Trophoblast cell (in vitro differentiated cells and primary cell): ENCODE measurements at regions not wholly inside any gene's neighbourhood (a gene's known extent, or its start where the extent isn't known, plus 50 kb on each side); places are given as distances from the start of the nearest gene placed in this dataset.

Experiments
- DNase-seq, 2 donors: peaks; one replicate each; pipeline ENCODE4 v3.0.0-alpha.2; 2016
- H2AFZ ChIP-seq: 2 replicates; pipeline ENCODE4 v1.6.1; 2013; ENCODE audit warnings: low read length, moderate library complexity, mild to moderate bottlenecking; ENCODE audit not compliant: insufficient read depth, poor library complexity
- H2AK5ac ChIP-seq: 2 replicates; pipeline ENCODE4 v1.6.1; 2013; ENCODE audit warnings: mild to moderate bottlenecking, low read length
- H2BK120ac ChIP-seq: 2 replicates; pipeline ENCODE4 v1.6.1; 2013; ENCODE audit warnings: low read length, mild to moderate bottlenecking, moderate library complexity; ENCODE audit not compliant: insufficient read depth, poor library complexity
- H2BK12ac ChIP-seq: 2 replicates; pipeline ENCODE4 v1.6.1; 2013; ENCODE audit warnings: mild to moderate bottlenecking, low read length, moderate library complexity
- H2BK5ac ChIP-seq: 2 replicates; pipeline ENCODE4 v1.6.1; 2013; ENCODE audit warnings: low read length, low read depth, moderate library complexity, mild to moderate bottlenecking; ENCODE audit not compliant: poor library complexity
- H3K14ac ChIP-seq: 2 replicates; pipeline ENCODE4 v1.6.1; 2013; ENCODE audit warnings: mild to moderate bottlenecking, low read length
- H3K18ac ChIP-seq: 2 replicates; pipeline ENCODE4 v1.6.1; 2013; ENCODE audit warnings: mild to moderate bottlenecking, low read length
- H3K23ac ChIP-seq: 2 replicates; pipeline ENCODE4 v1.6.1; 2013; ENCODE audit warnings: low read length
- H3K27ac ChIP-seq: 2 replicates; pipeline ENCODE4 v1.5.1; 2013; ENCODE audit warnings: low read depth, mild to moderate bottlenecking, inconsistent platforms, low read length, moderate library complexity
- H3K27me3 ChIP-seq: 2 replicates; pipeline ENCODE4 v1.6.1; 2013; ENCODE audit warnings: inconsistent platforms, mild to moderate bottlenecking, low read length, moderate library complexity; ENCODE audit not compliant: insufficient read depth
- H3K36me3 ChIP-seq, 2 experiments: 1 replicate in 1 of 2; 2 replicates in 1 of 2; pipeline ENCODE4 v1.6.1; 2013; ENCODE audit warnings: low read length in 2 of 2, mild to moderate bottlenecking in 2 of 2, moderate library complexity in 1 of 2; ENCODE audit not compliant: insufficient read depth in 2 of 2, control insufficient read depth in 1 of 2
- H3K4ac ChIP-seq: 2 replicates; pipeline ENCODE4 v1.6.1; 2013; ENCODE audit warnings: low read depth, mild to moderate bottlenecking, low read length, moderate library complexity
- H3K4me1 ChIP-seq, 2 experiments: 1 replicate in 1 of 2; 2 replicates in 1 of 2; pipeline ENCODE4 v1.6.1; 2013; ENCODE audit warnings: low read length in 2 of 2, mild to moderate bottlenecking in 2 of 2, moderate library complexity in 1 of 2; ENCODE audit not compliant: insufficient read depth in 2 of 2, control insufficient read depth in 1 of 2
- H3K4me2 ChIP-seq: 2 replicates; pipeline ENCODE4 v1.6.1; 2013; ENCODE audit warnings: inconsistent platforms, mild to moderate bottlenecking, low read length, moderate library complexity
- H3K4me3 ChIP-seq: 2 replicates; pipeline ENCODE4 v1.5.1; 2013; ENCODE audit warnings: mild to moderate bottlenecking, low read depth, low read length, inconsistent platforms
- H3K79me1 ChIP-seq: one replicate; pipeline ENCODE4 v1.6.1; 2013; ENCODE audit warnings: low read length
- H3K79me2 ChIP-seq: 2 replicates; pipeline ENCODE4 v1.6.1; 2013; ENCODE audit warnings: low read length, mild to moderate bottlenecking; ENCODE audit not compliant: control insufficient read depth, insufficient read depth, poor library complexity
- H3K9ac ChIP-seq: 2 replicates; pipeline ENCODE4 v1.6.1; 2013; ENCODE audit warnings: mild to moderate bottlenecking, low read length
- H3K9me3 ChIP-seq: 2 replicates; pipeline ENCODE4 v1.6.1; 2013; ENCODE audit warnings: low read depth, mild to moderate bottlenecking, control low read depth, inconsistent platforms, low read length; ENCODE audit not compliant: insufficient read depth
- H4K12ac ChIP-seq: 2 replicates; pipeline ENCODE4 v1.6.1; 2013; ENCODE audit warnings: low read depth, mild to moderate bottlenecking, low read length, moderate library complexity
- H4K8ac ChIP-seq: 2 replicates; pipeline ENCODE4 v1.6.1; 2013; ENCODE audit warnings: low read depth, mild to moderate bottlenecking, low read length, moderate library complexity
- H4K91ac ChIP-seq: one replicate; pipeline ENCODE4 v1.6.1; 2013; ENCODE audit warnings: low read depth, mild to moderate bottlenecking, low read length, moderate library complexity
- WGBS: extraction: QIAGEN DNeasy Blood & Tissue Kit; methylation state at CpG from one replicate; pipeline ENCODE4 v1.1.7; 2013; ENCODE audit warnings: missing lambda C conversion rate; ENCODE audit not compliant: insufficient read length, insufficient coverage; ENCODE audit errors: extremely low coverage; 5-methylcytosine and 5-hydroxymethylcytosine counted together

DNA sequence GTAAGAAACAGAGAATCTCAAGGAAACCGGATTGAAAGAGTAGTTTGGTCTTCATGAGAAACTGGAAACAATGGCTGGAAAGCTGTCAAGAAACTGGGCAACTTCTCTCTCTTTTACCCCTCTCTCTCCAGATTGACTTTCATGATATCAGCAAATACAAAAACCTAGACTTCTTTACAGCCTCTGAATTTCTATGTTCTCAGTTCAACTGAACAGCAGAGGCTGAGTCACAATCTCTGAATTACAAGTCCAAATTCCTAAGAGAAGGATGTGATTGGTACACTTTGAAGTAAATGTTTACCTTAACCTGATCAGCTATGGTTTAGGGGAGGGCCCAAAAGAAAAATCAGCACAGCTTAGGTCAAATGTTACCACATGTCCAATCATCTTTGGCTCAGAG is 974.9 kb downstream of the RPA4 start:
- H2BK5ac ChIP-seq = no peak overlapping the region
- no peak overlapping the region for H3K9ac ChIP-seq
- H2BK120ac ChIP-seq = no peak overlapping the region
- no peak overlapping the region for H2AK5ac ChIP-seq
- H3K18ac ChIP-seq = no peak overlapping the region
- no peak overlapping the region for H3K4ac ChIP-seq
- no peak overlapping the region for H2AFZ ChIP-seq
- no peak overlapping the region for H3K4me2 ChIP-seq
- H4K91ac ChIP-seq = no peak overlapping the region
- H4K8ac ChIP-seq = no peak overlapping the region
- no peaks in the 10 kb centered on the region for H3K79me2 ChIP-seq
- H3K9me3 ChIP-seq = no peaks in the 10 kb centered on the region
- H3K79me1 ChIP-seq = no peaks in the 10 kb centered on the region
- DNase-seq = no peak
- H2BK12ac ChIP-seq = no peak overlapping the region
- no peaks in the 10 kb centered on the region for H3K36me3 ChIP-seq
- H3K4me1 ChIP-seq = no peaks in the 10 kb centered on the region
- H3K27me3 ChIP-seq = no peaks in the 10 kb centered on the region
- no peak overlapping the region for H3K23ac ChIP-seq
- no peak overlapping the region for H3K14ac ChIP-seq
- no peak overlapping the region for H3K4me3 ChIP-seq
- H4K12ac ChIP-seq = no peak overlapping the region
- H3K27ac ChIP-seq = no peak overlapping the region
- WGBS = no CpG with 5 or more reads among the region's 1 CpG

GRCh38 chrX:97860226-97860625 is 976.5 kb downstream of the RPA4 start:
- Histone ChIP-seq H3K27me3 (no peaks in the 10 kb centered on the region), H3K9me3 (no peaks in the 10 kb centered on the region), H3K4me1 (no peaks in the 10 kb centered on the region), H2BK5ac (no peak overlapping the region), H3K4me2 (no peak overlapping the region), H3K23ac (no peak overlapping the region), H3K4me3 (no peak overlapping the region), H2BK12ac (no peak overlapping the region), H2AK5ac (no peak overlapping the region), H3K9ac (no peak overlapping the region), H2BK120ac (no peak overlapping the region), H3K36me3 (no peaks in the 10 kb centered on the region), H3K79me2 (no peaks in the 10 kb centered on the region), H4K8ac (no peak overlapping the region), H3K18ac (no peak overlapping the region), H3K14ac (no peak overlapping the region), H4K91ac (no peak overlapping the region), H2AFZ (no peak overlapping the region), H3K4ac (no peak overlapping the region), H3K79me1 (no peaks in the 10 kb centered on the region), H4K12ac (no peak overlapping the region), H3K27ac (no peak overlapping the region)
- no peak for DNase-seq
- WGBS = no CpG with 5 or more reads among the region's 1 CpG

GRCh38 chrX:97863261-97863660 is 979.6 kb downstream of the RPA4 start:
- H3K36me3 ChIP-seq = no peaks in the 10 kb centered on the region
- H3K23ac ChIP-seq = no peak overlapping the region
- H2BK5ac ChIP-seq = no peak overlapping the region
- H2AFZ ChIP-seq = no peak overlapping the region
- no peak overlapping the region for H3K27ac ChIP-seq
- no peak overlapping the region for H2AK5ac ChIP-seq
- no peak overlapping the region for H2BK12ac ChIP-seq
- H2BK120ac ChIP-seq = no peak overlapping the region
- H4K91ac ChIP-seq = no peak overlapping the region
- WGBS = no CpG with 5 or more reads among the region's 3 CpGs
- H3K4me1 ChIP-seq = no peaks in the 10 kb centered on the region
- H3K79me1 ChIP-seq = no peaks in the 10 kb centered on the region
- no peaks in the 10 kb centered on the region for H3K79me2 ChIP-seq
- no peaks in the 10 kb centered on the region for H3K9me3 ChIP-seq
- H4K8ac ChIP-seq = no peak overlapping the region
- no peak for DNase-seq
- no peak overlapping the region for H3K4me3 ChIP-seq
- no peak overlapping the region for H3K9ac ChIP-seq
- no peak overlapping the region for H3K14ac ChIP-seq
- no peak overlapping the region for H3K18ac ChIP-seq
- no peak overlapping the region for H3K4me2 ChIP-seq
- no peak overlapping the region for H4K12ac ChIP-seq
- H3K27me3 ChIP-seq = no peaks in the 10 kb centered on the region
- H3K4ac ChIP-seq = no peak overlapping the region

DNA sequence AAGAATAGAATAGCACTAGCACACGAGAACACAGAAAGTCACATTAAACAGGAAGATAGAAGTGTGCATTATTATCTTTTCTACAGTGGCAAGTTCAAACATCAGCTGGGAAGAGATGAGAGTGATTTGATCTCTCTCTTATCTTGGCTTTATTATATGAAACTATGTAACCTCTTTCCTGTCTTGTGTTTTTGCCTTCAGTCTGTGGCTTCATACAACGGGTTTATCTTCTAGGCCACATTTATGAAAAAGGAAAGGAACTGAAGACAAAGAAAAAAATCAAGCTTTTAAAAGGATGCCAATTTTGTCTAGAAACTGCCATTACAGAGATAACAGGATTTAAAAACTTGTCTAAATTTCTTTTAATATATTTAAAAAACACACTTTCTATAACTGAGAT is 983.6 kb downstream of the RPA4 start:
- no peak overlapping the region for H3K4ac ChIP-seq
- no peak overlapping the region for H3K18ac ChIP-seq
- DNase-seq = no peak
- no peak overlapping the region for H2BK120ac ChIP-seq
- H3K79me2 ChIP-seq = no peaks in the 10 kb centered on the region
- H4K91ac ChIP-seq = no peak overlapping the region
- H3K4me2 ChIP-seq = no peak overlapping the region
- WGBS = no CpG with 5 or more reads among the region's 2 CpGs
- no peaks in the 10 kb centered on the region for H3K9me3 ChIP-seq
- H4K12ac ChIP-seq = no peak overlapping the region
- no peak overlapping the region for H3K27ac ChIP-seq
- no peaks in the 10 kb centered on the region for H3K27me3 ChIP-seq
- no peaks in the 10 kb centered on the region for H3K36me3 ChIP-seq
- no peak overlapping the region for H2BK5ac ChIP-seq
- no peak overlapping the region for H2AFZ ChIP-seq
- no peaks in the 10 kb centered on the region for H3K79me1 ChIP-seq
- no peaks in the 10 kb centered on the region for H3K4me1 ChIP-seq
- H3K4me3 ChIP-seq = no peak overlapping the region
- no peak overlapping the region for H3K23ac ChIP-seq
- no peak overlapping the region for H2BK12ac ChIP-seq
- H3K14ac ChIP-seq = no peak overlapping the region
- no peak overlapping the region for H3K9ac ChIP-seq
- no peak overlapping the region for H2AK5ac ChIP-seq
- H4K8ac ChIP-seq = no peak overlapping the region
